GM23248 (cell line): ENCODE measurements at regions not wholly inside any gene's neighbourhood (a gene's known extent, or its start where the extent isn't known, plus 50 kb on each side); places are given as distances from the start of the nearest gene placed in this dataset.

Source experiments
- DNase-seq: peaks from one replicate; pipeline ENCODE4 v3.0.0-alpha.2; 2015
- H2AFZ ChIP-seq: fragments of 200-600 bp; sonication (generic); 2 replicates; pipeline ENCODE4 v1.6.1; 2016; ENCODE audit warnings: antibody characterized with exemption
- H3F3A ChIP-seq: fragments of 200-600 bp; sonication (generic); 2 replicates; pipeline ENCODE4 v1.6.1; 2016; ENCODE audit warnings: mild to moderate bottlenecking, antibody characterized with exemption, mixed run types; ENCODE audit not compliant: insufficient read depth
- H3K27ac ChIP-seq: fragments of 200-600 bp; sonication (generic); 2 replicates; pipeline ENCODE4 v1.5.1; 2016; ENCODE audit warnings: mild to moderate bottlenecking
- H3K27me3 ChIP-seq: fragments of 200-600 bp; sonication (generic); replicated peaks from 2 replicates; pipeline ENCODE4 v1.6.1; 2016; ENCODE audit warnings: mild to moderate bottlenecking; ENCODE audit not compliant: insufficient read depth
- H3K36me3 ChIP-seq: fragments of 200-600 bp; sonication (generic); 2 replicates; pipeline ENCODE4 v1.6.1; 2016; ENCODE audit warnings: low read depth, mild to moderate bottlenecking
- H3K4me1 ChIP-seq: fragments of 200-600 bp; sonication (generic); 2 replicates; pipeline ENCODE4 v1.6.1; 2016; ENCODE audit warnings: mild to moderate bottlenecking; ENCODE audit not compliant: insufficient read depth
- H3K4me2 ChIP-seq: fragments of 200-600 bp; sonication (generic); one replicate; pipeline ENCODE4 v1.6.1; 2016; ENCODE audit warnings: mild to moderate bottlenecking; ENCODE audit not compliant: unreplicated experiment
- H3K4me3 ChIP-seq: fragments of 200-600 bp; sonication (generic); 2 replicates; pipeline ENCODE4 v1.5.1; 2016; ENCODE audit warnings: mild to moderate bottlenecking
- H3K79me2 ChIP-seq: fragments of 200-600 bp; sonication (generic); 2 replicates; pipeline ENCODE4 v1.6.1; 2016; ENCODE audit warnings: mild to moderate bottlenecking; ENCODE audit not compliant: insufficient read depth
- H3K9ac ChIP-seq: fragments of 200-600 bp; sonication (generic); 2 replicates; pipeline ENCODE4 v1.6.1; 2016; ENCODE audit warnings: mild to moderate bottlenecking
- H3K9me2 ChIP-seq: fragments of 200-600 bp; sonication (generic); 2 replicates; pipeline ENCODE4 v1.6.1; 2016; ENCODE audit warnings: mixed run types, mild to moderate bottlenecking, moderate library complexity; ENCODE audit not compliant: insufficient read depth
- H3K9me3 ChIP-seq: fragments of 200-600 bp; sonication (generic); one replicate; pipeline ENCODE4 v1.6.1; 2017; ENCODE audit warnings: low read depth
- H4K20me1 ChIP-seq: fragments of 200-600 bp; sonication (generic); 2 replicates; pipeline ENCODE4 v1.6.0; 2016; ENCODE audit not compliant: insufficient read depth
- EZH2 ChIP-seq: fragments of 200-600 bp; sonication (generic); IDR thresholded peaks from 2 replicates; pipeline ENCODE4 v1.6.1; 2018; ENCODE audit warnings: antibody characterized with exemption, mild to moderate bottlenecking; ENCODE audit not compliant: insufficient read depth, poor library complexity, severe bottlenecking
- EZH2phosphoT487 ChIP-seq: fragments of 200-600 bp; sonication (generic); IDR thresholded peaks from 2 replicates; pipeline ENCODE4 v1.6.1; 2018; ENCODE audit warnings: antibody characterized with exemption, moderate library complexity, mild to moderate bottlenecking, low read depth; ENCODE audit not compliant: insufficient read depth
- WGBS, 2 experiments: methylation state at CpG; one replicate each; pipeline ENCODE4 v1.1.6; 2015 to 2017; ENCODE audit warnings: low lambda C conversion rate in 2 of 2, low coverage in 1 of 2; ENCODE audit errors: missing lambda C conversion rate in 2 of 2; 5-methylcytosine and 5-hydroxymethylcytosine counted together
- in situ Hi-C: fragments of 300-500 bp; cut with MboI; formaldehyde crosslinking; loops from 2 replicates; pipeline ENCODE4 v1.15.0; 2020

GRCh38 chr1:218660678-218661053 is 315.5 kb downstream of the TGFB2 start:
- TF ChIP-seq EZH2, result no peak
- TF ChIP-seq EZH2phosphoT487, result no peak
- Histone ChIP-seq H3K27ac (peak overlapping the region; percentile 34), H3K9ac (no peak overlapping the region), H4K20me1 (no peaks in the 10 kb centered on the region), H3K4me3 (peak overlapping the region; percentile 43; the same call in 1 of the 2 replicates), H3F3A (peaks cover 44% of the 10 kb centered on the region), H3K27me3 (no peaks in the 10 kb centered on the region), H2AFZ (no peak overlapping the region), H3K36me3 (no peaks in the 10 kb centered on the region), H3K9me2 (no peaks in the 10 kb centered on the region), H3K9me3 (no peaks in the 10 kb centered on the region), H3K4me2 (peak overlapping the region; percentile 70), H3K4me1 (peaks cover 52% of the 10 kb centered on the region), H3K79me2 (no peaks in the 10 kb centered on the region)
- in situ Hi-C loops, result no loop called here
- WGBS, 2 experiments, result 3 to 8% methylated on average over 1 of the region's 1 CpG
- DNase-seq, result peak; percentile 84

- TF ChIP-seq EZH2phosphoT487, result no peak
- no peak overlapping the region for H3K9ac ChIP-seq
- H3K4me3 ChIP-seq, result no peak overlapping the region
- H3K9me3 ChIP-seq, result no peaks in the 10 kb centered on the region
- H3F3A ChIP-seq, result peaks cover 44% of the 10 kb centered on the region
- no peaks in the 10 kb centered on the region for H4K20me1 ChIP-seq
- no peak overlapping the region for H2AFZ ChIP-seq
- no peaks in the 10 kb centered on the region for H3K79me2 ChIP-seq
- no peak overlapping the region for H3K27ac ChIP-seq
- in situ Hi-C loops, result no loop called here
- no peak for DNase-seq
- H3K27me3 ChIP-seq, result no peaks in the 10 kb centered on the region
- WGBS, 2 experiments, result 99 to 100% methylated on average over 3 of the region's 3 CpGs
- no peaks in the 10 kb centered on the region for H3K9me2 ChIP-seq
- H3K4me1 ChIP-seq, result peaks cover 52% of the 10 kb centered on the region
- H3K36me3 ChIP-seq, result no peaks in the 10 kb centered on the region
- H3K4me2 ChIP-seq, result peak overlapping the region; percentile 70
These were observed 316.3 kb downstream of the TGFB2 start for GRCh38 chr1:218661411-218661810.

- WGBS, 2 experiments, result 75 to 77% methylated on average over 3 of the region's 3 CpGs
- H2AFZ ChIP-seq, result peak overlapping the region; percentile 21; the same call in 1 of the 2 replicates
- no peaks in the 10 kb centered on the region for H3K79me2 ChIP-seq
- H3K4me3 ChIP-seq, result no peak overlapping the region
- H3K9me2 ChIP-seq, result no peaks in the 10 kb centered on the region
- in situ Hi-C loops, result no loop called here
- H3F3A ChIP-seq, result peaks cover 25% of the 10 kb centered on the region
- no peaks in the 10 kb centered on the region for H4K20me1 ChIP-seq
- no peaks in the 10 kb centered on the region for H3K27me3 ChIP-seq
- H3K9ac ChIP-seq, result no peak overlapping the region
- TF ChIP-seq EZH2 (no peak), EZH2phosphoT487 (no peak)
- peak; percentile 47 for DNase-seq
- H3K4me1 ChIP-seq, result peaks cover 29% of the 10 kb centered on the region
- H3K36me3 ChIP-seq, result no peaks in the 10 kb centered on the region
- H3K27ac ChIP-seq, result peak overlapping the region; percentile 42
- no peaks in the 10 kb centered on the region for H3K9me3 ChIP-seq
- H3K4me2 ChIP-seq, result peak overlapping the region; percentile 62
These were observed 319.4 kb downstream of the TGFB2 start for GRCh38 chr1:218664385-218665170.

GRCh38 chr1:218665221-218665620 is 320.1 kb downstream of the TGFB2 start:
- Histone ChIP-seq H3K27me3 (no peaks in the 10 kb centered on the region), H3K4me1 (peaks cover 23% of the 10 kb centered on the region), H3K4me2 (peak overlapping the region; percentile 62), H3F3A (peaks cover 19% of the 10 kb centered on the region), H3K79me2 (no peaks in the 10 kb centered on the region), H4K20me1 (no peaks in the 10 kb centered on the region), H3K36me3 (no peaks in the 10 kb centered on the region), H3K9me3 (no peaks in the 10 kb centered on the region), H2AFZ (peak overlapping the region; percentile 21; the same call in 1 of the 2 replicates), H3K27ac (peak overlapping the region; percentile 42), H3K9ac (no peak overlapping the region), H3K4me3 (no peak overlapping the region), H3K9me2 (no peaks in the 10 kb centered on the region)
- DNase-seq, result peak; percentile 84
- 22 to 23% methylated on average over 4 of the region's 4 CpGs for WGBS, 2 experiments
- TF ChIP-seq EZH2 (no peak), EZH2phosphoT487 (no peak)
- in situ Hi-C loops, result no loop called here

GRCh38 chr1:218666263-218666662 is 321.1 kb downstream of the TGFB2 start:
- Histone ChIP-seq H3K4me2 (no peak overlapping the region), H3K9ac (no peak overlapping the region), H3K27me3 (no peaks in the 10 kb centered on the region), H2AFZ (no peak overlapping the region), H3K9me2 (no peaks in the 10 kb centered on the region), H3K79me2 (no peaks in the 10 kb centered on the region), H3K36me3 (no peaks in the 10 kb centered on the region), H3K27ac (no peak overlapping the region), H3F3A (peaks cover 12% of the 10 kb centered on the region; the same call in 1 of the 2 replicates), H3K9me3 (no peaks in the 10 kb centered on the region), H3K4me1 (peaks cover 12% of the 10 kb centered on the region), H4K20me1 (no peaks in the 10 kb centered on the region), H3K4me3 (no peak overlapping the region)
- peak; percentile 34 for DNase-seq
- TF ChIP-seq EZH2phosphoT487, result no peak
- TF ChIP-seq EZH2, result no peak
- in situ Hi-C loops, result no loop called here
